Retinal pigment epithelial cell (primary cell): ENCODE measurements at regions not wholly inside any gene's neighbourhood (a gene's known extent, or its start where the extent isn't known, plus 50 kb on each side); places are given as distances from the start of the nearest gene placed in this dataset.

Source experiments
- DNase-seq: peaks from one replicate; pipeline ENCODE4 v3.0.0-alpha.2; 2010; ENCODE audit warnings: low read depth
- H3K4me3 ChIP-seq: 2 replicates; pipeline ENCODE4 v1.5.1; 2011; ENCODE audit warnings: mild to moderate bottlenecking, low read length, control low read depth, moderate library complexity
- TF ChIP-seq, protein P1 (sequence below): conservative IDR thresholded peaks from 2 replicates; pipeline ENCODE4 v1.5.1; 2011; ENCODE audit warnings: low read depth, low read length, control low read depth, inconsistent platforms

DNA sequence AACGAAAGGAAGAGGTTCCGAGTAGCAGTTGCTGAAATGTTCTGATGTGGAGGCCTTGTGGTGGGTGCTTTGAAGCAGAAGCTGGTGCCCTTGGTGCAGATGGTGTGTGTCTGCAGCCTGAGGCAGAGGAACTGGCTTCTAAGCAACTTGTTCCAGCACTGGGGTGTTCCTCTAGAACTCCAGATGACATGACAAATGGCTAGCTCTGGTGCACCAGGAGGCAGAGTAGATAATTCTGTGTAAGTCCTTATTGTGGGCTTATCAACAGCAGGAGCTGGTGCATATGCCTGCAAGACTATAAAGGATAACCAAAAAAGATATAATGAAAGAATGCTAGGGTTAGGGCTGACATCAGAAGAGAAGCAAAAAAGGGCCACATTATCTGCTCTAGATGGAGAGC is 76.5 kb downstream of the ARL5B start:
- H3K4me3 ChIP-seq = no peak overlapping the region
- DNase-seq = no peak
- TF ChIP-seq, protein P1, sequence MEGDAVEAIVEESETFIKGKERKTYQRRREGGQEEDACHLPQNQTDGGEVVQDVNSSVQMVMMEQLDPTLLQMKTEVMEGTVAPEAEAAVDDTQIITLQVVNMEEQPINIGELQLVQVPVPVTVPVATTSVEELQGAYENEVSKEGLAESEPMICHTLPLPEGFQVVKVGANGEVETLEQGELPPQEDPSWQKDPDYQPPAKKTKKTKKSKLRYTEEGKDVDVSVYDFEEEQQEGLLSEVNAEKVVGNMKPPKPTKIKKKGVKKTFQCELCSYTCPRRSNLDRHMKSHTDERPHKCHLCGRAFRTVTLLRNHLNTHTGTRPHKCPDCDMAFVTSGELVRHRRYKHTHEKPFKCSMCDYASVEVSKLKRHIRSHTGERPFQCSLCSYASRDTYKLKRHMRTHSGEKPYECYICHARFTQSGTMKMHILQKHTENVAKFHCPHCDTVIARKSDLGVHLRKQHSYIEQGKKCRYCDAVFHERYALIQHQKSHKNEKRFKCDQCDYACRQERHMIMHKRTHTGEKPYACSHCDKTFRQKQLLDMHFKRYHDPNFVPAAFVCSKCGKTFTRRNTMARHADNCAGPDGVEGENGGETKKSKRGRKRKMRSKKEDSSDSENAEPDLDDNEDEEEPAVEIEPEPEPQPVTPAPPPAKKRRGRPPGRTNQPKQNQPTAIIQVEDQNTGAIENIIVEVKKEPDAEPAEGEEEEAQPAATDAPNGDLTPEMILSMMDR = no peak

DNA sequence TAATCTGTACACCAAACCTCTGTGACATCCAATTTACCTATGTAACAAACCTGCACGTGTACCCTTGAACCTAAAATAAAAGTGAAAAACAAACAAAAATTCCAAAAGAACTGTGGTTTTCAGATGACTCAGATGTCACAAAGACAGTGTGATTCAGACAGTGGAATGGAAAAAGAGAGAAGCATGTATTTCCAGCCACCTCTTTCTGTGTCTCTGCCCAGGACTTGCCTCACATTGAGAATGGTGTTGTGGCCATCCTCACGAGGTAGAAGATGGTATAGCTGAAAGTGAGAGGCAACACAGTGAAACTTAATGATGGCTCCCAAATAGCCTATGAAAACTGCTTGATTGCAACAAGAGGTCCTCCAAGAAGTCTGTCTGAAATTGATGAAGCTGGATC is 78.0 kb downstream of the ARL5B start:
- DNase-seq = no peak
- TF ChIP-seq, protein P1 = no peak
- H3K4me3 ChIP-seq = no peak overlapping the region

DNA sequence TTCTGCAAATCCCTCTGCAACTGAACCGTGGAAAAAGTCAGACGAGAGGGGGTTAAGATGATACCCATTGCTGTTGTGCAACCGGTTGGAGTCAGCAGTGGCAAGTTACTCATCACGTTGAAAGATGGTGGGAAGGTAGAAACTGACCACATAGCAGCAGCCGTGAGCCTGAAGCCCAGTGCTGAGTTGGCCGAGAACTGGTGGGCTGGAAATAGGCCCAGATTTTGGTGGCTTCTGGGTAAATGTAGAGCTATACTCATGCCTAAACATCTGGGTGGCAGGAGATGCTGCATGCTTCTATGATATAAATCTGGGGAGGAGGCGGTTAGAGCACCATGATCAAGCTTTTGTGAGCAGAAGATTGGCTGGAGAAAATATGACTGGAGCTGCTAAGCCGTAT is 78.6 kb downstream of the ARL5B start:
- no peak overlapping the region for H3K4me3 ChIP-seq
- no peak for DNase-seq
- TF ChIP-seq, protein P1 = no peak

DNA sequence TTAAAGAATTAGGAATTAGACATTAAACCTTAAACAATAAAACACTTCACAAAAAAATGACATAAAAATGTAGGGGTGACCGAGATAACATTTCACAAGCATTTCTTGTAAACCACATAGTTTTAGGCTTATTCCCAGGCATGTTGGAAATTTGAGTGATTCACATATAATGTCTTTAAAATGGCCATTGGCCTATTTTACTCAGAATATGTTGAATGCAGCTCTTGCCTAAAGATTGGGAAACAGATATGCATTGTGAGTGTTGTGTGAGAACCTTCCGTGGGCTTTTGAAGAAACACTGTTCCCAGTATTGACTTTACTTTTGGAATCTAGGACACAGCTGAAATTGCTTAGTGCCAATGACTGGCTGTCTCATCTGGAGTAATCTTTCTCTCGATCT is 79.6 kb downstream of the ARL5B start:
- no peak for DNase-seq
- H3K4me3 ChIP-seq = no peak overlapping the region
- TF ChIP-seq, protein P1 = no peak

DNA sequence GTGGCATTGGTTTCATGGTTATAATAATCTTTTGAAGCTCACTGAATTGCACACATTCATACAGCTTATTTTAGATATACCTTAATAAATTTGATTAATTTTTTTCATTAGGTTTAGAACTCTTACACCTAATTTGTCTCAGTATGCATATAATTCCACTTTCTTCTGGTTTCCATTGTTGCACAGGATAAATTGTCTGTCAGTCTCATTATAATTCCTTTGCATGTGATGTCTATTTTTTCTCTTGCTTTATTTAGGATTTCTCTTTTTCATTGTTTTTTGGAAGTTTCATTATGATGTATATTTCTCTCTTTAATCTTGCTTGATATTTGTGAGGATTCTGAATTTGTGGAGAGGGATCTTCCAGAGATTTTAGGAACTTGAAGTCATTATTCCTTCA is 84.7 kb downstream of the ARL5B start:
- TF ChIP-seq, protein P1 = no peak

DNA sequence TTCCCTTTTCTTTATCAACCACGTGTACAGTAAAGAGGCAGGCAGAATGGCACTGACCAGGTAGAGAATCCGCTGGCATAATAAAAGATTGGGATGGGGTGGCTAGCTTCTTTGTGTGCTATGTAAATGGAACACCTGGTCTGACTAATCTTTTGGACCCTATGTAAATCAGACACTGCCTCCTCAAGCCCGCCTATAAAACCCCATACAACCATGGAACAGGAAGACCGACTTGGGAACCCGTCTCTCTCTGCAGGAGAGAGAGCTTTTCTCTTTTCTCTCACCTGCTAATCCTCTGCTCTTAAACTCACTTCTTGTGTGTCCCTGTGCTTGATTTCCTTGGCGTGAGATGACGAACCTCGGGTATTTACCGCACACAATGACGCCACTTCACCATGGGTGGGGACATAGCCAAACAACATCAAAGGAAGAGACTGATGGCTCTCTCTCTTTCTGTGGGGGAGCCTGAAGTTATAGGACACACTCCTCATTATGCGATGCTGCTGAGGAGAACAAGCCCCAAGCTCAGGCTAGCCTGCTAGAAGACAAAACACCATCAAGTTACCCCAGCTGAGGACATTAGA is 94.2 kb downstream of the ARL5B start:
- DNase-seq = no peak
- TF ChIP-seq, protein P1 = no peak
- H3K4me3 ChIP-seq = no peak overlapping the region

More for the DNA sequence above, 84.7 kb downstream of the ARL5B start:
- no peak for DNase-seq
- no peak overlapping the region for H3K4me3 ChIP-seq

DNA sequence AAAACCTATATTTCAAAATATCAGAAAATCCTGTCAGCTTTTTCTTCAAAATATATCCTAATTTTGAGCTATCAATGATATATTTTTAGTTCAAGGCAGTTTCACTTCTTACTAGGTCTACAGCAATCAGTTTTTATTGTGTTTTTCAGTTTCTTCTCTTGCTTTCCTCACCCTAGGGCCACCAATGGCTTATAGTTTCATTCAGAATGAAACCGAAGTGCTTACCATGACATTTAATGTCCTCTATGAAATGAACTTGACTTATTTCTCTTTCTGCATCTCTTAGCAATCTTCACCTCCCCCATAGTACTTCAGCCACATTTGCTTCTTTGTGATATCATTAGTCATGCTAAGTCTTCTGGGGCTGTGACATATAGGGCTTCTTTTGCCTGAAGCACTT is 100.3 kb downstream of the ARL5B start:
- H3K4me3 ChIP-seq = no peak overlapping the region
- TF ChIP-seq, protein P1 = no peak
- DNase-seq = no peak
